ENCODE measurements at regions not wholly inside any gene's neighbourhood (a gene's known extent, or its start where the extent isn't known, plus 50 kb on each side); places are given as distances from the start of the nearest gene placed in this dataset.

DNA sequence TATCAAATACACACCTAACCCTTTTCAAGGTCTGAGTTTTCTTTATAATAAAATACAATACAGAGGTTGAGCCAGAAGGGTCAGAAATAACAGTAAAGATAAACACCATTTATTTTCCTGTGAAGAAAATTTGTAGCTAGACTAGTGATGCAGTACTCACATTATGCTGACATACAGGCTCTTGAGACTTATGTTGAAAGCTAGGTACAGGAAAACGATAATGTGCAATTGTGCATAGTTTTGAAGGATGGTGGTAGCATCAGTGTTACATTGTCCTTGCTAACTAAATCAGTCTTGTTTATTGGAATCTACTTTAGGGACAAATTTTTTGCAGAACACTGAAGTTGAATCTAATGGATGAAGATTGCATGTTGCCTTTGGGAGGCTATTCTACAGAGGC lies 1877.2 kb downstream of the PCDH7 start:
- TF ChIP-seq NPAS2 (CRISPR knock-in tag; IDR thresholded peaks at IDR 0.05; ENCODE audit: borderline replicate concordance) (no peak), NFE2L2 (conservative IDR thresholded peaks at IDR 0.05; ENCODE audit: low read length) (no peak), HDAC2 (IDR thresholded peaks at IDR 0.05) (no peak)
- TF ChIP-seq, protein P1, sequence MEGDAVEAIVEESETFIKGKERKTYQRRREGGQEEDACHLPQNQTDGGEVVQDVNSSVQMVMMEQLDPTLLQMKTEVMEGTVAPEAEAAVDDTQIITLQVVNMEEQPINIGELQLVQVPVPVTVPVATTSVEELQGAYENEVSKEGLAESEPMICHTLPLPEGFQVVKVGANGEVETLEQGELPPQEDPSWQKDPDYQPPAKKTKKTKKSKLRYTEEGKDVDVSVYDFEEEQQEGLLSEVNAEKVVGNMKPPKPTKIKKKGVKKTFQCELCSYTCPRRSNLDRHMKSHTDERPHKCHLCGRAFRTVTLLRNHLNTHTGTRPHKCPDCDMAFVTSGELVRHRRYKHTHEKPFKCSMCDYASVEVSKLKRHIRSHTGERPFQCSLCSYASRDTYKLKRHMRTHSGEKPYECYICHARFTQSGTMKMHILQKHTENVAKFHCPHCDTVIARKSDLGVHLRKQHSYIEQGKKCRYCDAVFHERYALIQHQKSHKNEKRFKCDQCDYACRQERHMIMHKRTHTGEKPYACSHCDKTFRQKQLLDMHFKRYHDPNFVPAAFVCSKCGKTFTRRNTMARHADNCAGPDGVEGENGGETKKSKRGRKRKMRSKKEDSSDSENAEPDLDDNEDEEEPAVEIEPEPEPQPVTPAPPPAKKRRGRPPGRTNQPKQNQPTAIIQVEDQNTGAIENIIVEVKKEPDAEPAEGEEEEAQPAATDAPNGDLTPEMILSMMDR (IDR thresholded peaks at IDR 0.05): no peak
